ENCODE measurements at regions not wholly inside any gene's neighbourhood (a gene's known extent, or its start where the extent isn't known, plus 50 kb on each side); places are given as distances from the start of the nearest gene placed in this dataset.
"Not testable (repeated sequence)": the region's sequence is repeated elsewhere in the genome, so short reads cannot be mapped to it uniquely, and the experiment has no call there.

- not testable (repeated sequence) for DNase-seq (ENCODE audit: low read depth)
Observed at GRCh38 chrX:737021-737420, 106.4 kb downstream of the SHOX start.

GRCh38 chrX:734362-734761 lies 103.8 kb downstream of the SHOX start:
- DNase-seq (ENCODE audit: low read depth) = no peak

- no peak for DNase-seq (ENCODE audit: low read depth)
Observed at GRCh38 chrX:733961-734360, 103.4 kb downstream of the SHOX start.

- no peak for DNase-seq (ENCODE audit: low read depth)
Observed at GRCh38 chrX:729583-730409, 99.2 kb downstream of the SHOX start.

GRCh38 chrX:729101-729500 lies 98.5 kb downstream of the SHOX start:
- DNase-seq (ENCODE audit: low read depth) = not testable (repeated sequence)

- not testable (repeated sequence) for DNase-seq (ENCODE audit: low read depth)
Observed at GRCh38 chrX:728639-729038, 98.0 kb downstream of the SHOX start.

GRCh38 chrX:727738-728621 lies 97.4 kb downstream of the SHOX start:
- DNase-seq (ENCODE audit: low read depth) = no peak

- no peak for DNase-seq (ENCODE audit: low read depth)
Observed at GRCh38 chrX:725971-726370, 95.4 kb downstream of the SHOX start.

- peak; percentile 4 for DNase-seq (ENCODE audit: low read depth)
Observed at GRCh38 chrX:724256-724655, 93.7 kb downstream of the SHOX start.

GRCh38 chrX:723781-724180 lies 93.2 kb downstream of the SHOX start:
- DNase-seq (ENCODE audit: low read depth) = peak; percentile 9

GRCh38 chrX:721354-721753 lies 90.8 kb downstream of the SHOX start:
- DNase-seq (ENCODE audit: low read depth) = no peak

GRCh38 chrX:720825-721224 lies 90.2 kb downstream of the SHOX start:
- no peak for DNase-seq (ENCODE audit: low read depth)

GRCh38 chrX:720250-720649 lies 89.7 kb downstream of the SHOX start:
- DNase-seq (ENCODE audit: low read depth) = no peak

- DNase-seq (ENCODE audit: low read depth) = no peak
Observed at GRCh38 chrX:716136-716535, 85.5 kb downstream of the SHOX start.

- no peak for DNase-seq (ENCODE audit: low read depth)
Observed at GRCh38 chrX:714131-714530, 83.5 kb downstream of the SHOX start.

Data from amniotic epithelial cell (primary cell).